ENCODE measurements at regions not wholly inside any gene's neighbourhood (a gene's known extent, or its start where the extent isn't known, plus 50 kb on each side); places are given as distances from the start of the nearest gene placed in this dataset.

GRCh38 chr2:129755786-129756185 lies 223.7 kb upstream of the RAB6C start:
- TF ChIP-seq POLR2A (IDR thresholded peaks at IDR 0.05) (no peak), CTCF (IDR thresholded peaks at IDR 0.05 in 4 of 5, conservative IDR thresholded peaks at IDR 0.05 in 1 of 5) (no peak)
- Histone ChIP-seq H3K4me3 (no peak overlapping the region), H3K27me3 (no peaks in the 10 kb centered on the region), H3K4me1 (peaks cover 0 to 4% of the 10 kb centered on the region in 2 donors), H3K36me3 (no peaks in the 10 kb centered on the region), H3K9me3 (no peaks in the 10 kb centered on the region), H3K27ac (no peak overlapping the region)
- ATAC-seq, result no peak
- no peak for DNase-seq
- intact Hi-C loops (cut with DNase I; ENCODE audit: low total_unique reads), result no loop called here
- in situ Hi-C loops (cut with MboI; ENCODE audit: low sequenced_read_pairs in 4 of 4), result no loop called here

- H3K4me3 ChIP-seq, result no peak overlapping the region
- H3K9me3 ChIP-seq, result no peaks in the 10 kb centered on the region
- H3K4me1 ChIP-seq, result peaks cover 0 to 4% of the 10 kb centered on the region in 2 donors
- no peak overlapping the region for H3K27ac ChIP-seq
- intact Hi-C loops (cut with DNase I; ENCODE audit: low total_unique reads), result no loop called here
- DNase-seq (no peak), ATAC-seq (no peak)
- TF ChIP-seq CTCF (IDR thresholded peaks at IDR 0.05 in 4 of 5, conservative IDR thresholded peaks at IDR 0.05 in 1 of 5) (no peak), POLR2A (IDR thresholded peaks at IDR 0.05) (no peak)
- no peaks in the 10 kb centered on the region for H3K27me3 ChIP-seq
- in situ Hi-C loops (cut with MboI; ENCODE audit: low sequenced_read_pairs in 4 of 4), result no loop called here
- no peaks in the 10 kb centered on the region for H3K36me3 ChIP-seq
These were observed 223.2 kb upstream of the RAB6C start for GRCh38 chr2:129756276-129756675.

- intact Hi-C loops (cut with DNase I; ENCODE audit: low total_unique reads), result no loop called here
- ATAC-seq (no peak), DNase-seq (no peak)
- Histone ChIP-seq H3K36me3 (no peaks in the 10 kb centered on the region), H3K4me3 (no peak overlapping the region), H3K27me3 (no peaks in the 10 kb centered on the region), H3K9me3 (no peaks in the 10 kb centered on the region), H3K27ac (no peak overlapping the region), H3K4me1 (peaks cover 0 to 4% of the 10 kb centered on the region in 2 donors)
- TF ChIP-seq CTCF (IDR thresholded peaks at IDR 0.05 in 4 of 5, conservative IDR thresholded peaks at IDR 0.05 in 1 of 5), result no peak
- no peak for TF ChIP-seq POLR2A (IDR thresholded peaks at IDR 0.05)
- in situ Hi-C loops (cut with MboI; ENCODE audit: low sequenced_read_pairs in 4 of 4), result no loop called here
These were observed 222.0 kb upstream of the RAB6C start for GRCh38 chr2:129757366-129757914.

- Histone ChIP-seq H3K36me3 (no peaks in the 10 kb centered on the region), H3K4me1 (peaks cover 0 to 4% of the 10 kb centered on the region in 2 donors), H3K4me3 (peak overlapping the region; percentile 9 to 44 (median 32)), H3K27ac (peak overlapping the region in 1 of 4 donors; percentile 33), H3K9me3 (no peaks in the 10 kb centered on the region), H3K27me3 (no peaks in the 10 kb centered on the region)
- DNase-seq (no peak), ATAC-seq (peak in 1 of 2 donors; percentile 54)
- TF ChIP-seq CTCF (IDR thresholded peaks at IDR 0.05 in 4 of 5, conservative IDR thresholded peaks at IDR 0.05 in 1 of 5), result no peak
- no peak for TF ChIP-seq POLR2A (IDR thresholded peaks at IDR 0.05)
- in situ Hi-C loops (cut with MboI; ENCODE audit: low sequenced_read_pairs in 4 of 4), result no loop called here
- intact Hi-C loops (cut with DNase I; ENCODE audit: low total_unique reads), result no loop called here
These were observed 221.3 kb upstream of the RAB6C start for GRCh38 chr2:129757915-129758783.
